Neural progenitor cell (in vitro differentiated cells): ENCODE measurements at regions not wholly inside any gene's neighbourhood (a gene's known extent, or its start where the extent isn't known, plus 50 kb on each side); places are given as distances from the start of the nearest gene placed in this dataset.
"Not testable (repeated sequence)": the region's sequence is repeated elsewhere in the genome, so short reads cannot be mapped to it uniquely, and the experiment has no call there.

Experiments used
- CTCF ChIP-seq: fragments of 200-600 bp; sonication (generic); IDR thresholded peaks from 2 replicates; pipeline ENCODE4 v1.5.1; 2017; ENCODE audit warnings: antibody characterized with exemption, mild to moderate bottlenecking
- EZH2 ChIP-seq: fragments of 200-600 bp; sonication (generic); IDR thresholded peaks from 2 replicates; pipeline ENCODE4 v1.6.1; 2017; ENCODE audit warnings: antibody characterized with exemption, mild to moderate bottlenecking, moderate library complexity
- EZH2phosphoT487 ChIP-seq: fragments of 200-600 bp; sonication (generic); IDR thresholded peaks from 2 replicates; pipeline ENCODE4 v1.6.1; 2017; ENCODE audit warnings: antibody characterized with exemption

- not testable (repeated sequence) for TF ChIP-seq CTCF, EZH2, EZH2phosphoT487
Observed at GRCh38 chr3:110507570-110507969, 564.0 kb upstream of the NECTIN3 start.
